ENCODE measurements at regions not wholly inside any gene's neighbourhood (a gene's known extent, or its start where the extent isn't known, plus 50 kb on each side); places are given as distances from the start of the nearest gene placed in this dataset.

- TF ChIP-seq CTCF (IDR thresholded peaks at IDR 0.05) (no peak), POLR2A (IDR thresholded peaks at IDR 0.05) (no peak)
These were observed 273.8 kb downstream of the TTC8 start for GRCh38 chr14:89098254-89098653.
